GM18505 (cell line): ENCODE measurements at regions not wholly inside any gene's neighbourhood (a gene's known extent, or its start where the extent isn't known, plus 50 kb on each side); places are given as distances from the start of the nearest gene placed in this dataset.

Experiments used
- ATAC-seq: cut with Tn5 transposase; IDR thresholded peaks from one replicate; pipeline ENCODE4 v1.9.1; 2021; ENCODE audit not compliant: unreplicated experiment
- POLR2A ChIP-seq: IDR thresholded peaks from 4 replicates; pipeline ENCODE4 v1.6.1; 2011; ENCODE audit warnings: borderline replicate concordance; ENCODE audit not compliant: insufficient read depth, insufficient read length; ENCODE audit errors: extremely low read depth

- no peak for TF ChIP-seq POLR2A
- no peak for ATAC-seq
Measured at GRCh38 chr5:96072138-96072790, 110.6 kb upstream of the ELL2 start.

GRCh38 chr5:96070622-96071225 is 109.1 kb upstream of the ELL2 start:
- no peak for ATAC-seq
- no peak for TF ChIP-seq POLR2A

GRCh38 chr5:96067894-96068614 is 106.4 kb upstream of the ELL2 start:
- no peak for ATAC-seq
- no peak for TF ChIP-seq POLR2A

GRCh38 chr5:96067251-96067650 is 105.6 kb upstream of the ELL2 start:
- TF ChIP-seq POLR2A = no peak
- no peak for ATAC-seq

- TF ChIP-seq POLR2A = no peak
- ATAC-seq = no peak
Measured at GRCh38 chr5:96066386-96066719, 104.7 kb upstream of the ELL2 start.

- TF ChIP-seq POLR2A = no peak
- no peak for ATAC-seq
Measured at GRCh38 chr5:96065685-96066385, 104.2 kb upstream of the ELL2 start.

- no peak for ATAC-seq
- TF ChIP-seq POLR2A = no peak
Measured at GRCh38 chr5:96064877-96065276, 103.2 kb upstream of the ELL2 start.

- no peak for TF ChIP-seq POLR2A
- ATAC-seq = no peak
Measured at GRCh38 chr5:96062836-96063235, 101.2 kb upstream of the ELL2 start.

- TF ChIP-seq POLR2A = no peak
- no peak for ATAC-seq
Measured at GRCh38 chr5:96058084-96058483, 96.4 kb upstream of the ELL2 start.

GRCh38 chr5:96054311-96055030 is 92.8 kb upstream of the ELL2 start:
- ATAC-seq = no peak
- no peak for TF ChIP-seq POLR2A

- no peak for TF ChIP-seq POLR2A
- ATAC-seq = no peak
Measured at GRCh38 chr5:96053063-96053735, 91.5 kb upstream of the ELL2 start.

GRCh38 chr5:96052374-96052773 is 90.7 kb upstream of the ELL2 start:
- no peak for TF ChIP-seq POLR2A
- ATAC-seq = no peak
